ENCODE measurements at regions not wholly inside any gene's neighbourhood (a gene's known extent, or its start where the extent isn't known, plus 50 kb on each side); places are given as distances from the start of the nearest gene placed in this dataset.
A peak's percentile ranks its signal among the peaks of the same experiment; 100 is the strongest.
"Not testable (repeated sequence)": the region's sequence is repeated elsewhere in the genome, so short reads cannot be mapped to it uniquely, and the experiment has no call there.

GRCh38 chr15:38746211-38746610 lies 181.6 kb upstream of the RASGRP1 start:
- no peak for DNase-seq

DNA sequence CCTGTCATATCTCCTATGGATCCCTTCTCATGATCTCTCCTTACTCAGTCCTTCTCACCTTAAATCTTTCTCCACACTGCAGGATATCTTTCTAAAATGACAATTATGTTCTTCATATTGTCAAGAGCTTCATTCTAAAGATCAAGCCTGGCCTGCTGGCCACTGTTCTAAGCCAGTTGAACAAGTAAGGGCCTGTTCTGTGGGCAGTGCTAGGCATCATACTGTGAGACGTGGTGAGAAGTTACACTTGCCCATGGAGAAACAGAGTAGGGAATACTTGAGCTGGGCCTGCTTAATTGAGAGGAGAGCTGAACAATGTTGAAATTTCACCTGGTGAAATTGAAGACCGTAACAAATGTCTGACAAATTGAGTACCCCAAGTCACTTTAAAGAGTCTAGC lies 184.1 kb upstream of the RASGRP1 start:
- no peak for DNase-seq

DNA sequence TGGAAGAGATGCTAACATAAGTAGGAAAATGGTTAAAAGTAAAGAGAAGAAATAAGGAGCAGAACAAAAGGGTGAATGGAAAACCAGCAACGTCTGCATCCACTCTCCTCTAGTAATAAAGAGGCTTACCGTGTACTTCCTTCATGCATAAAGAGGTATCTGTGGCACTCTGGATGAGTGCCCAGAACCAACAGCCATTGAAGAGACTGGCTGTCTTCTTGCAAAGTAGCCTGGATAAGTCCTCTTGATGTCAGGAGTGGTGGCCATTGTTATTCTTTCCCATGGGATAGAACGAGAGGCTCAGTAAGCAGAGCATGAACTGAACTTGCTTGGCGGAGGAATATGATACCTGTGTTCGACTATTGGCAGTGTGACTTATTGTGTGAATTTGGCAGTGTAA lies 186.2 kb upstream of the RASGRP1 start:
- DNase-seq: no peak

DNA sequence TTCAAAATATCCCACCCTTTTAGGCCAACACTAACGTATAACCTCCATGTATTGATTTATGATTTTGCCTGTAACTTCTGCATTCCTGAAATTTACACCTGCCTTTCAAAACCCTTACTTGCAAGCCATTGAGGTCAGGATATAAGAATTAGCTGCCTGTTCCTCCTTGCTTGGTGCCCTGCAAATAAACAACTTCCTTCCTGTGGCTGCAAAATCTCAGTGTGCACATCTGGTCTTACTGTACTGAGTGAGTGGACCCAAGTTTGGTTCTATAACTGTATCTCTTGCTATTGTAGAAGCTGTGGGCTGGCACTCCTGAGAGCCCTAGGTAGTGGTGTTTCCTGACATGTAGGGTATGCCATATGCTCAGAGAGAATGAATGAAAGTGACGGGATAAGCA lies 191.1 kb upstream of the RASGRP1 start:
- DNase-seq: no peak

DNA sequence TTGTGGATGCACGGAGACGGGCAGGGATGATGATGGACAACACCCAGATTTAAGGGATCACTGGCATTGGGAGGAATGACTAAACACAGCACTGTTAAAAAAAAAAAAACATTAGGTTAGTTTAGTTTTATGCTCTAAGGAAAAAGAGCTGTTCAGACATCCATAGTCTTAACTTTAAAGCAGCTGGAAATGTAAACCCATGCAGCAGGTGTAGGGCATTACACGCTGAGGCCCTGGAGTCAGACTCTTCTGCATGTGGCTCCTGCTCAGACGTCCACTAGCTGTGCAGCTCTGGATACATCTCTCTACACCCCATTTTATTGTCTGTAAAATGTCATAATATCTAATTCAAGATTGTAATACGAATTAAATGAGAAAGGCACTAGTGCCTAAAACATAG lies 191.8 kb upstream of the RASGRP1 start:
- no peak for DNase-seq

DNA sequence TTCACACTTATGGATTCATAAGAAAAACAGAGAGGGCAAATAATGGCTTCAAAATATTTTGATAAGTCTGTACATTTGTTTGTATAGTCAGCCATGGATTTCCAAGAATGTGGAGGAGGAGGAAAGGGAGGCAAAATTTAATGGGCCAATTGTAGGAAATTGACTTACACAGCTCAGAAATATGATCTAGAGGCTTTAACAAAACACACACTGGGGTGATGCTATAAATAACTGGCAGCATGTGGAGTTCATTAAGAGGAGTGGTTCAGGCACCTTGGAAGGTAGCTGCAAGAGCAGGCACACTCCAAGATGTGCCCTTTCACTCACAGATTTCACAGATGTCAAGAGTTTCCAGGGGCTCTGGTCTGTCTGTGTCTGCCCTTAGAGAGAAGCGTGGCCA lies 193.4 kb upstream of the RASGRP1 start:
- DNase-seq: no peak

GRCh38 chr15:38761681-38762080 lies 197.1 kb upstream of the RASGRP1 start:
- no peak for DNase-seq

DNA sequence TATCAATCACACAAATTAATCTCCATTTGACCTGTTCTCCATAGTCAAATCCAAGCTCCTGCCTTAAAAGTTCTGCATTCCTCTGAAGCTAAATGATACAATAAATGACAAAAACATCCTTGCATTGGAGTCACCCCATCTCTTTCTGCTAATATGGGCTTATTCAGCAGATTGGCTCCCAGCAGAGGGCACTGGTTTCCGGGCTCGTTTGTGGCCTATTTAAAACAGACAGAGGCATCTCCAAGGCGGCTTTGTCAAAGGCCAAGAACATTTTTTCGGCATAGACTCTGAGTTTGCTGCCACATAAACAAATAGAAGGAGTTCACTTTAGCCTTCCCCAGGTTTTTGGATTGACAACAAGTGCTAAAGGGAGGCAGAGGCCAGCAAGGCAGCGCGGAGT lies 204.4 kb upstream of the RASGRP1 start:
- peak; percentile 50 for DNase-seq

- DNase-seq: no peak
Observed at GRCh38 chr15:38769492-38769891, 204.9 kb upstream of the RASGRP1 start.

DNA sequence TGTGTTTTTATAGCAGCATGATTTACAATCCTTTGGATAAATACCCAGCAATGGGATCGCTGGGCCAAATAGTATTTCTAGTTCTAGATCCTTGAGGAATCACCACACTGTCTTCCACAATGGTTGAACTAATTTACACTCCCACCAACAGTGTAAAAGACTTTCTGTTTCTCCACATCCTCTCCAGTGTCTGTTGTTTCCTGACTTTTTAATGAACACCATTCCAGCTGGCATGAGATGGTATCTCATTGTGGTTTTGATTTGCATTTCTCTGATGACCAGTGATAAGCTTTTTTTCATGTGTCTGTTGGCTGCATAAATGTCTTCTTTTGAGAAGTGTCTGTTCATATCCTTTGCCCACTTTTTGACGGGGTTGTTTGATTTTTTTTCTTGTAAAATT lies 209.5 kb upstream of the RASGRP1 start:
- DNase-seq: not testable (repeated sequence)

DNA sequence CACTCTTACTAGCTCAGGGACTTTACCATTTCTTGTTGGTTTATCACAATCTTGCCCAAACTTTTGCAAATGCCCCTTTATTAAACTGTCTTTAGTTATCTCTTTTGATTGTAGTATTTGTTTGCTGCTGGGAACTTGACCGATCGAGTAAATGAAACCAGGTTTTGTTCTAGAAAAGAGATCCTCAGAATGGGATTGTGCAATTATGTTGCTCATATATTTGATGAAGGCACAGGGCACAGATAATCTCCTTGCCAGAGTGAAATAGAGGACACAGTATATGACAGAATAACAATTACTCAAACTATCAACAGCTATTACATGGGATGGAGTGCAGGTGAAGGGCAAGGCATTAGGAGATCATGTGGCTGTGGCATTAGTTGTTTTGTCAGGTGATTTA lies 216.6 kb upstream of the RASGRP1 start:
- no peak for DNase-seq

- no peak for DNase-seq
Observed at GRCh38 chr15:38782156-38782555, 217.5 kb upstream of the RASGRP1 start.

- DNase-seq: no peak
Observed at GRCh38 chr15:38788918-38789317, 224.3 kb upstream of the RASGRP1 start.

DNA sequence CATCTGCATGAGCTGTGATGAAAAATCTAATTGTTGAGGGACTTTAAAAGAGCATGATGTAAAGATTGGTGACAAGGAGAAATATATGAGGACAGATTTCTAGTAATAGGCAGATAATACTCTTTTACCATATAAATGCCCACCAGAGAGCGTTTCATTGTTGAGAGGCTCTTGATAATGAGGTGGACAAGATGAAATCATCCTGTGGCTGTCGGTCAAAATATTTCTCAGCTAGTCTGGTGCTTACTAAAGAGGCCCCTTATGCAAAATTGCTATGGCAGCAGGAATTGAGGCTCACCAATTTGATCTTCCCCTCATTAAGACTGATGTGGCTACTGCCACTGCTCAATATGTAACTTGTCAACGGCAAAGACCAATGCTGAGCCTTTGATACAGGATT lies 225.0 kb upstream of the RASGRP1 start:
- no peak for DNase-seq

- peak; percentile 39 for DNase-seq
Observed at GRCh38 chr15:38793206-38793810, 228.7 kb upstream of the RASGRP1 start.

DNA sequence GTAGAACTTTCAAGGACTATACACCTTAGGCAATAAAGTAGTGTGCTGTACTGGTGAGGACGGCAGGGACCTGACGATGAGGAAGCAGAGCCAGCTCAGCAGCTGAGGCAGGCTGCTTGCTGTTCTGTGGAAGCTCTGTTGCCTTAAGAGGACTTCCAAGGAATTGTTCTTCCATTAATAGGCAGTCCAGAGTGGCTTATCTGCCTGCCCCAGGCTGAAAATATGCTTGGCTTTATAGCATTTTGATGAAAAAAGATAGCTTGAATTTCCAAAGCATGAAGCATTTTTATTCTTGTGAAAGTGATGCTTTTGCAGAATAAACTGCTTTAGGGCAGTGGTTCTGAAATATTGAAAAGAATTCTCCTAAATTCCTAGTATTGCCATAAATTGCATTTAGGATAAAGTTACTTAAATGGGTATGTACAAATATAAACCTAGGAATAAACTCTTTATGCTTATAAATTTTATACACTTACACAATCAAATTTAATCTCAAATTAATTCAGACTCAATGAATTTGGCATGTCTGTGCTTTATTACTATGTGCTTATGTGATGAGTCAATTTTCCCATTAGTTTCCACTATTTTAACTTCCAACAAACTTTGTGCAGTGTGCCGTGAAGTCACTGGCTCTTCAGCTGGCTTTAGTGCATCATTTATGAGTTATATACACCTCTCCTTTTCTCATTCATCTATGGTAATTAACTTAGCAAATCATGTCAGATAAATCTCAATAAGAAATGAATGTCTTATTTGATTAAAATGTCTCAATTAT lies 231.0 kb upstream of the RASGRP1 start:
- no peak for DNase-seq

DNA sequence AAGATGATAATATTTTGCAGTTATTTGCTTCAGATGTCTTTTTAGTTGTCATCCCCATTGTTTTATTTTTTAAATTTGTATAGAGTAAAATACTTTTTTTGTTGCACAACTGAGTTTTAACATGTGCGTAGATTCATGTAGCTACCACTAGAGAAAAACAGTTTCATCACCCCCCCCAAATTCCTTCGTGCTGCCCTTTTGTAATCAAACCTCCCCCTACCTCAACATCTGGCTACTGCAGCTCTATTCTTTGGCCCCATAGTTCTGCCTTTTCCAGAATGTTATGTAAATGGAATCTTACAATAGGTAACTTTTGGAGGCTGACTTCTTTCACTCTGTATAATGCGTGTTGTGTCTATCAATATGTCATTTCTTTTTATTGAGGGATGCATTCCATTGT lies 232.0 kb upstream of the RASGRP1 start:
- no peak for DNase-seq

GRCh38 chr15:38797506-38797905 lies 232.9 kb upstream of the RASGRP1 start:
- DNase-seq: not testable (repeated sequence)

GRCh38 chr15:38799202-38799601 lies 234.6 kb upstream of the RASGRP1 start:
- not testable (repeated sequence) for DNase-seq

GRCh38 chr15:38809621-38810020 lies 245.0 kb upstream of the RASGRP1 start:
- no peak for DNase-seq

- DNase-seq: no peak
Observed at GRCh38 chr15:38810686-38811085, 246.1 kb upstream of the RASGRP1 start.

DNA sequence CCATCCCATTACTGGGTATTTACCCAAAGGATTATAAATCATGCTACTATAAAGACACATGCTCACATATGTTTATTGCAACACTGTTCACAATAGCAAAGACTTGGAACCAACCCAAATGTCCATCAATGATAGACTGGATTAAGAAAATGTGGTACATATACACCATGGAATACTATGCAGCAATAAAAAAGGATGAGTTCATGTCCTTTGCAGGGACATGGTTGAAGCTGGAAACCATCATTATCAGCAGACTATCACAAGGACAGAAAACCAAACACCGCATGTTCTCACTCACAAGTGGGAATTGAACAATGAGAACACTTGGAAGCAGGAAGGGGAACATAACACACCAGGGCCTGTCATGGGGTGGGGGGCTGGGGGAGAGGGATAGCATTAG lies 249.6 kb upstream of the RASGRP1 start:
- DNase-seq: not testable (repeated sequence)

DNA sequence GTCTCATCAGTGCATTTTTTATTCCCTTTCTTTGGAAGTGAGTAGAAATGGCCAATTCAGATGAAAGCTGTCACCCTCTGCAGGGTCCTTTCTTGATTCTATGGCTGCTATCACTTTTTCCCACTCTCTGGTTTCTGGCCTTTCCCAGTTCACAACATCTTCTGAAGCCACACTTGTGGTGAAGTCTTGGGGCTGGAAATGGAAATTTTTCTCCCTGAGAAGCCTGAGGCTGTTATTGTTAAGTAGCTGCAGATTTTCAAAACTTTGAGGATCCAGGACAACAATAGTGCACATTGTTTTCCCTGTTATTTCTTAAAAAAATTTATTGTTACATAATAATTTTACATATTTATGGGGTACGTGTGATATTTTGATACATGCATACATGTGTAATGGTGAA lies 250.3 kb upstream of the RASGRP1 start:
- DNase-seq: no peak

GRCh38 chr15:38817427-38818156 lies 253.0 kb upstream of the RASGRP1 start:
- peak; percentile 88 for DNase-seq
